SK-N-SH (cell line): ENCODE measurements at regions not wholly inside any gene's neighbourhood (a gene's known extent, or its start where the extent isn't known, plus 50 kb on each side); places are given as distances from the start of the nearest gene placed in this dataset.

Experiments used
- CTCF ChIA-PET: fragments of 300-600, 350-600 bp; formaldehyde crosslinking; extraction: SDS; loops from one replicate; lab custom pipeline; 2021; lab: Yijun Ruan, JAX
- POLR2A ChIA-PET: fragments of 350-600 bp; sonication (Branson Sonifier 250); formaldehyde crosslinking; extraction: SDS; loops from one replicate; lab custom pipeline; 2020; ENCODE audit warnings: antibody characterized with exemption, inconsistent platforms; lab: Yijun Ruan, JAX
- DNase-seq: peaks from one replicate; pipeline ENCODE4 v3.0.0; 2012
- H2AFZ ChIP-seq: fragments of 200-600 bp; sonication (generic); 2 replicates; pipeline ENCODE4 v1.8.1; 2016; ENCODE audit warnings: antibody characterized with exemption, mild to moderate bottlenecking, low read depth
- H3F3A ChIP-seq: fragments of 200-600 bp; sonication (generic); replicated peaks from 2 replicates; pipeline ENCODE3; 2016; ENCODE audit warnings: antibody characterized with exemption, mild to moderate bottlenecking; ENCODE audit not compliant: insufficient read depth
- H3K27ac ChIP-seq, 2 experiments: fragments of 200-500 bp in 1 of 2; fragments of 200-600 bp in 1 of 2; sonication (Bioruptor generic) in 1 of 2; sonication (generic), shearing (Covaris generic) in 1 of 2; 2 replicates each; pipeline versions ENCODE4 v1.5.1 to v1.6.1; 2014 to 2016; ENCODE audit warnings: low read depth in 2 of 2, inconsistent platforms in 1 of 2, low read length in 1 of 2, mild to moderate bottlenecking in 1 of 2, mixed read lengths in 1 of 2
- H3K27me3 ChIP-seq: fragments of 200-600 bp; sonication (generic), shearing (Covaris generic); 2 replicates; pipeline ENCODE4 v1.6.1; 2016; ENCODE audit warnings: mixed run types; ENCODE audit not compliant: insufficient read depth
- H3K36me3 ChIP-seq, 2 experiments: fragments of 200-500 bp in 1 of 2; fragments of 200-600 bp in 1 of 2; sonication (Bioruptor generic) in 1 of 2; sonication (generic) in 1 of 2; replicated peaks in 1 of 2; 2 replicates each; pipeline versions ENCODE3 to v1.5.1; 2014 to 2016; ENCODE audit warnings: low read length in 1 of 2, mild to moderate bottlenecking in 1 of 2; ENCODE audit not compliant: insufficient read depth in 2 of 2, control insufficient read depth in 1 of 2
- H3K4me1 ChIP-seq, 2 experiments: fragments of 200-500 bp in 1 of 2; fragments of 200-600 bp in 1 of 2; sonication (Bioruptor generic) in 1 of 2; sonication (generic), shearing (Covaris generic) in 1 of 2; 2 replicates each; pipeline versions ENCODE4 v1.5.1 to v1.6.1; 2014 to 2016; ENCODE audit warnings: low read depth in 1 of 2, low read length in 1 of 2, mixed run types in 1 of 2; ENCODE audit not compliant: insufficient read depth in 2 of 2, control insufficient read depth in 1 of 2
- H3K4me2 ChIP-seq: fragments of 200-600 bp; sonication (generic), shearing (Covaris generic); 2 replicates; pipeline ENCODE4 v1.6.1; 2017; ENCODE audit warnings: mixed run types
- H3K4me3 ChIP-seq, 2 experiments: fragments of 200-500 bp in 1 of 2; fragments of 200-600 bp in 1 of 2; sonication (Bioruptor generic) in 1 of 2; sonication (generic), shearing (Covaris generic) in 1 of 2; 2 replicates each; pipeline versions ENCODE4 v1.5.1 to v1.8.1; 2014 to 2016; ENCODE audit warnings: low read depth in 2 of 2, inconsistent platforms in 1 of 2, low read length in 1 of 2, mild to moderate bottlenecking in 1 of 2, mixed read lengths in 1 of 2, moderate library complexity in 1 of 2
- H3K79me2 ChIP-seq: fragments of 200-600 bp; sonication (generic); 2 replicates; pipeline ENCODE4 v1.8.1; 2017; ENCODE audit warnings: mild to moderate bottlenecking; ENCODE audit not compliant: insufficient read depth
- H3K9ac ChIP-seq: fragments of 200-600 bp; sonication (generic); 2 replicates; pipeline ENCODE4 v1.6.1; 2017; ENCODE audit warnings: mixed run types
- H3K9me2 ChIP-seq: fragments of 200-600 bp; sonication (generic); 2 replicates; pipeline ENCODE4 v1.6.1; 2017; ENCODE audit warnings: mixed run types
- H3K9me3 ChIP-seq: fragments of 200-600 bp; sonication (generic); 2 replicates; pipeline ENCODE4 v1.6.1; 2017; ENCODE audit warnings: mixed run types, mild to moderate bottlenecking, moderate library complexity
- H4K20me1 ChIP-seq: fragments of 200-600 bp; sonication (generic); 2 replicates; pipeline ENCODE4 v1.6.1; 2017; ENCODE audit warnings: mild to moderate bottlenecking, mixed run types; ENCODE audit not compliant: insufficient read depth
- CHD2 ChIP-seq: fragments of 150-350 bp; IDR thresholded peaks from 2 replicates; pipeline ENCODE4 v1.6.1; 2018; ENCODE audit warnings: low read length; ENCODE audit not compliant: partially characterized antibody
- ELF1 ChIP-seq: IDR thresholded peaks from 2 replicates; pipeline ENCODE4 v1.4.0; 2012
- EZH2phosphoT487 ChIP-seq: fragments of 200-600 bp; sonication (generic); IDR thresholded peaks from 2 replicates; pipeline ENCODE4 v1.6.1; 2017; ENCODE audit warnings: low read depth, mixed run types, mild to moderate bottlenecking, antibody characterized with exemption, moderate library complexity, borderline replicate concordance
- GABPA ChIP-seq: IDR thresholded peaks from 2 replicates; pipeline ENCODE4 v1.4.0; 2012; ENCODE audit warnings: low read depth, mild to moderate bottlenecking
- REST ChIP-seq: IDR thresholded peaks from 2 replicates; pipeline ENCODE4 v1.6.1; 2012; ENCODE audit warnings: mild to moderate bottlenecking, low read depth, low read length, moderate library complexity
- RFX5 ChIP-seq: IDR thresholded peaks from 2 replicates; pipeline ENCODE4 v1.6.1; 2012; ENCODE audit warnings: mild to moderate bottlenecking, improper control_type of control experiment, low read length
- TCF12 ChIP-seq: IDR thresholded peaks from 2 replicates; pipeline ENCODE4 v1.4.0; 2012
- WGBS: methylation state at CpG from one replicate; pipeline ENCODE4 v1.1.6; 2017; ENCODE audit warnings: low lambda C conversion rate; 5-methylcytosine and 5-hydroxymethylcytosine counted together
- TF ChIP-seq, protein P1 (sequence below): fragments of 150-350 bp; IDR thresholded peaks from 2 replicates; pipeline ENCODE4 v1.6.1; 2016; ENCODE audit warnings: mild to moderate bottlenecking, low read depth, low read length
- TF ChIP-seq, protein P2 (sequence below): IDR thresholded peaks from 2 replicates; pipeline ENCODE4 v1.4.0; 2012; ENCODE audit warnings: low read depth, borderline replicate concordance
- TF ChIP-seq, protein P3 (sequence below): fragments of 200-600 bp; sonication (generic); IDR thresholded peaks from 2 replicates; pipeline ENCODE4 v1.6.1; 2017; ENCODE audit warnings: antibody characterized with exemption, mild to moderate bottlenecking, moderate library complexity

GRCh38 chr4:130603043-130603442 lies 1507.1 kb downstream of the C4orf33 start:
- H3K4me3 ChIP-seq, result no peak overlapping the region
- TF ChIP-seq TCF12, result no peak
- DNase-seq, result no peak
- POLR2A ChIA-PET, result no interaction called here
- no peak overlapping the region for H2AFZ ChIP-seq
- no peaks in the 10 kb centered on the region for H3F3A ChIP-seq
- H3K4me1 ChIP-seq, result no peaks in the 10 kb centered on the region; a peak in 1 of 4 replicates
- CTCF ChIA-PET, result no interaction called here
- no peaks in the 10 kb centered on the region for H4K20me1 ChIP-seq
- H3K9me2 ChIP-seq, result no peaks in the 10 kb centered on the region
- H3K79me2 ChIP-seq, result no peaks in the 10 kb centered on the region
- H3K4me2 ChIP-seq, result no peak overlapping the region
- H3K9me3 ChIP-seq, result no peaks in the 10 kb centered on the region
- no peaks in the 10 kb centered on the region for H3K36me3 ChIP-seq
- H3K27me3 ChIP-seq, result no peaks in the 10 kb centered on the region
- no peak overlapping the region for H3K27ac ChIP-seq
- no peak overlapping the region for H3K9ac ChIP-seq
- WGBS, result 42% methylated on average over 3 of the region's 3 CpGs

DNA sequence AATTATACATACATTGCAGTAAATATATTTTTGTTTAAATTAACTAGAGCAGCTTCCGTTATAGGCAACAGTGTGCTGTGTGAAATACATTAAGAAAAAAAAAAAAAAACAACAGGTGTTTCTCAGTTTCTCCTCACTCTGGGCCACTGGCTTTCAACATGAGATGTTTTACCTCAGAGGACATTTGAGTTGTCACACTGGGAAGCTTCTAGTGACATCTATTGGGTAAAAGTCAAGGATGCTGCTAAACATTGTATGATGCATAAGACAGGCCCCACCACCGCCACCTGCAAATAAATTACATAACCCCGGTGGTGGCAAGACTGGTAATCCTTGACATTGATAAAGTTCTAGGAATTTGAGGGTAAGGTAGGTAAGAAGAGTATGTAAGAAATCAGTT lies 1512.2 kb downstream of the C4orf33 start:
- H3K27me3 ChIP-seq, result no peaks in the 10 kb centered on the region
- DNase-seq, result no peak
- H3K9me3 ChIP-seq, result no peaks in the 10 kb centered on the region
- H3K4me1 ChIP-seq, result no peaks in the 10 kb centered on the region
- no peak overlapping the region for H2AFZ ChIP-seq
- WGBS, result 25% methylated on average over 3 of the region's 3 CpGs
- H3K4me2 ChIP-seq, result no peak overlapping the region
- H3K79me2 ChIP-seq, result no peaks in the 10 kb centered on the region
- no peaks in the 10 kb centered on the region for H4K20me1 ChIP-seq
- H3K9ac ChIP-seq, result no peak overlapping the region
- ChIA-PET CTCF (no interaction called here), POLR2A (no interaction called here)
- no peaks in the 10 kb centered on the region for H3F3A ChIP-seq
- no peak for TF ChIP-seq REST
- no peaks in the 10 kb centered on the region for H3K9me2 ChIP-seq
- no peak overlapping the region for H3K27ac ChIP-seq
- H3K4me3 ChIP-seq, result no peak overlapping the region
- H3K36me3 ChIP-seq, result no peaks in the 10 kb centered on the region

DNA sequence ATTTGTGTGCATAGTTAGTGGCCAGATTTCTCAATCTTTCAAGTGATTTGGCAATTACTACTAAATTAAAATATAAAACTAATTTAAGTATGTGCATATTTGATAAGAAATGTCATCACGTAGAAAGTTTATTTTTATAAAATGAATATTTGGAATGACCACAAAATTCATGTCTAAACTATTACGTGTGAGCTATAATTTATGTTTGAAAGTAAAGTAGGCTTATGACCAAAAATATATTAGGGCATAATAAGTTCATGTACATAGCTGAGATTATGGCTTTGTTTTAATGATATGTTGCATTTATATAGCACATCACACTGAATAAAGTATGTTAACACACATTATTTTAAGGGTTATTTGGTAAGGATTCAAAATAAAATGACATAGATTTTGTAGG lies 1532.6 kb downstream of the C4orf33 start:
- Histone ChIP-seq H3K27me3 (no peaks in the 10 kb centered on the region), H3K9ac (no peak overlapping the region), H3K4me2 (no peak overlapping the region), H3K79me2 (no peaks in the 10 kb centered on the region), H4K20me1 (no peaks in the 10 kb centered on the region), H3K27ac (no peak overlapping the region), H3K9me3 (no peaks in the 10 kb centered on the region), H2AFZ (no peak overlapping the region), H3K4me1 (no peaks in the 10 kb centered on the region), H3K4me3 (no peak overlapping the region), H3F3A (no peaks in the 10 kb centered on the region), H3K9me2 (no peaks in the 10 kb centered on the region), H3K36me3 (no peaks in the 10 kb centered on the region)
- ChIA-PET CTCF (no interaction called here), POLR2A (no interaction called here)
- no peak for DNase-seq
- 22% methylated on average over 2 of the region's 2 CpGs for WGBS
- TF ChIP-seq EZH2phosphoT487, result no peak
- TF ChIP-seq, protein P1, sequence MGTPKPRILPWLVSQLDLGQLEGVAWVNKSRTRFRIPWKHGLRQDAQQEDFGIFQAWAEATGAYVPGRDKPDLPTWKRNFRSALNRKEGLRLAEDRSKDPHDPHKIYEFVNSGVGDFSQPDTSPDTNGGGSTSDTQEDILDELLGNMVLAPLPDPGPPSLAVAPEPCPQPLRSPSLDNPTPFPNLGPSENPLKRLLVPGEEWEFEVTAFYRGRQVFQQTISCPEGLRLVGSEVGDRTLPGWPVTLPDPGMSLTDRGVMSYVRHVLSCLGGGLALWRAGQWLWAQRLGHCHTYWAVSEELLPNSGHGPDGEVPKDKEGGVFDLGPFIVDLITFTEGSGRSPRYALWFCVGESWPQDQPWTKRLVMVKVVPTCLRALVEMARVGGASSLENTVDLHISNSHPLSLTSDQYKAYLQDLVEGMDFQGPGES, result no peak
- TF ChIP-seq ELF1, result no peak
- no peak for TF ChIP-seq GABPA
- TF ChIP-seq, protein P2, sequence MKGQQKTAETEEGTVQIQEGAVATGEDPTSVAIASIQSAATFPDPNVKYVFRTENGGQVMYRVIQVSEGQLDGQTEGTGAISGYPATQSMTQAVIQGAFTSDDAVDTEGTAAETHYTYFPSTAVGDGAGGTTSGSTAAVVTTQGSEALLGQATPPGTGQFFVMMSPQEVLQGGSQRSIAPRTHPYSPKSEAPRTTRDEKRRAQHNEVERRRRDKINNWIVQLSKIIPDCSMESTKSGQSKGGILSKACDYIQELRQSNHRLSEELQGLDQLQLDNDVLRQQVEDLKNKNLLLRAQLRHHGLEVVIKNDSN, result no peak
- TF ChIP-seq CHD2, result no peak
- TF ChIP-seq, protein P3, sequence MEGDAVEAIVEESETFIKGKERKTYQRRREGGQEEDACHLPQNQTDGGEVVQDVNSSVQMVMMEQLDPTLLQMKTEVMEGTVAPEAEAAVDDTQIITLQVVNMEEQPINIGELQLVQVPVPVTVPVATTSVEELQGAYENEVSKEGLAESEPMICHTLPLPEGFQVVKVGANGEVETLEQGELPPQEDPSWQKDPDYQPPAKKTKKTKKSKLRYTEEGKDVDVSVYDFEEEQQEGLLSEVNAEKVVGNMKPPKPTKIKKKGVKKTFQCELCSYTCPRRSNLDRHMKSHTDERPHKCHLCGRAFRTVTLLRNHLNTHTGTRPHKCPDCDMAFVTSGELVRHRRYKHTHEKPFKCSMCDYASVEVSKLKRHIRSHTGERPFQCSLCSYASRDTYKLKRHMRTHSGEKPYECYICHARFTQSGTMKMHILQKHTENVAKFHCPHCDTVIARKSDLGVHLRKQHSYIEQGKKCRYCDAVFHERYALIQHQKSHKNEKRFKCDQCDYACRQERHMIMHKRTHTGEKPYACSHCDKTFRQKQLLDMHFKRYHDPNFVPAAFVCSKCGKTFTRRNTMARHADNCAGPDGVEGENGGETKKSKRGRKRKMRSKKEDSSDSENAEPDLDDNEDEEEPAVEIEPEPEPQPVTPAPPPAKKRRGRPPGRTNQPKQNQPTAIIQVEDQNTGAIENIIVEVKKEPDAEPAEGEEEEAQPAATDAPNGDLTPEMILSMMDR, result no peak
- no peak for TF ChIP-seq RFX5
- no peak for TF ChIP-seq TCF12
- TF ChIP-seq REST, result no peak
